H1 (cell line): ENCODE measurements at regions not wholly inside any gene's neighbourhood (a gene's known extent, or its start where the extent isn't known, plus 50 kb on each side); places are given as distances from the start of the nearest gene placed in this dataset.

Experiments used
- ATF3 ChIP-seq: IDR thresholded peaks from 2 replicates; pipeline ENCODE4 v1.6.1; 2011; ENCODE audit warnings: low read depth, mild to moderate bottlenecking, low read length; ENCODE audit not compliant: insufficient read depth
- CHD7 ChIP-seq: fragments of 300-600 bp; sonication (generic); IDR thresholded peaks from 2 replicates; pipeline ENCODE4 v1.7.1; 2012; ENCODE audit warnings: low read length, moderate library complexity, mild to moderate bottlenecking, inconsistent platforms; ENCODE audit not compliant: insufficient replicate concordance
- CTCF ChIP-seq, 3 experiments: IDR thresholded peaks; 1 replicate in 2 of 3; 2 replicates in 1 of 3; pipeline versions ENCODE4 v1.5.1 to v1.6.1; 2011; ENCODE audit warnings: low read length in 3 of 3, mild to moderate bottlenecking in 3 of 3, inconsistent platforms in 2 of 3, low read depth in 1 of 3, moderate library complexity in 1 of 3; ENCODE audit not compliant: insufficient read depth in 1 of 3; ENCODE audit errors: control extremely low read depth in 1 of 3
- HDAC2 ChIP-seq, 2 experiments: fragments of 300-600 bp in 1 of 2; sonication (generic) in 1 of 2; IDR thresholded peaks; 2 replicates each; pipeline ENCODE4 v1.6.1; 2011 to 2012; ENCODE audit warnings: low read depth in 2 of 2, low read length in 2 of 2, mild to moderate bottlenecking in 2 of 2, moderate library complexity in 2 of 2, borderline replicate concordance in 1 of 2, inconsistent platforms in 1 of 2

GRCh38 chr14:55892906-55893305 lies 225.3 kb upstream of the PELI2 start:
- no peak for TF ChIP-seq HDAC2 (IDR thresholded peaks at IDR 0.05; ENCODE audit: borderline replicate concordance in 1 of 2, low read depth in 2 of 2, low read length in 2 of 2)
- no peak for TF ChIP-seq CTCF (IDR thresholded peaks at IDR 0.05; ENCODE audit: control extremely low read depth in 1 of 3, insufficient read depth in 1 of 3, low read depth in 1 of 3, low read length in 3 of 3)
- TF ChIP-seq ATF3: no peak
- no peak for TF ChIP-seq CHD7
